ENCODE measurements at regions not wholly inside any gene's neighbourhood (a gene's known extent, or its start where the extent isn't known, plus 50 kb on each side); places are given as distances from the start of the nearest gene placed in this dataset.

DNA sequence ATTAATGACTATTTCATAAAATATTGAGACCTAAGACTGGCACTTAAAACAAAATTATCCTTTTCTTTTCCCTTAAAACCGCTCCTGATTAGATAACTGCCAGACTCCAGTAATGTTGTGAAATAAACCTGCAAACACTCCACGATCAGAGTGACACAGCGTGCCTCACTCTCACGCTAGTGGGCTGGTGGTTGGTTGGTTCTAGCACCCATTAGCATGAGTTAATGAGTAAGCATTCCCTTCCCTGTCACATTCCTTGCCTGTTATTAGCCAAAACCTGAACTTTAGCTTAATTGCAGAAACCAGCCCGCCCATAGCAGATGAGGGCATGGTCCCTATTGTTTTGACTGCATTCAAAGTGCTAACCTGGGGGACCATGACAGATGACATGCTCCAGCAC lies 193.4 kb downstream of the CD83 start:
- no peaks in the 10 kb centered on the region for H3K36me3 ChIP-seq (ENCODE audit: low read depth)
- TF ChIP-seq, protein P1, sequence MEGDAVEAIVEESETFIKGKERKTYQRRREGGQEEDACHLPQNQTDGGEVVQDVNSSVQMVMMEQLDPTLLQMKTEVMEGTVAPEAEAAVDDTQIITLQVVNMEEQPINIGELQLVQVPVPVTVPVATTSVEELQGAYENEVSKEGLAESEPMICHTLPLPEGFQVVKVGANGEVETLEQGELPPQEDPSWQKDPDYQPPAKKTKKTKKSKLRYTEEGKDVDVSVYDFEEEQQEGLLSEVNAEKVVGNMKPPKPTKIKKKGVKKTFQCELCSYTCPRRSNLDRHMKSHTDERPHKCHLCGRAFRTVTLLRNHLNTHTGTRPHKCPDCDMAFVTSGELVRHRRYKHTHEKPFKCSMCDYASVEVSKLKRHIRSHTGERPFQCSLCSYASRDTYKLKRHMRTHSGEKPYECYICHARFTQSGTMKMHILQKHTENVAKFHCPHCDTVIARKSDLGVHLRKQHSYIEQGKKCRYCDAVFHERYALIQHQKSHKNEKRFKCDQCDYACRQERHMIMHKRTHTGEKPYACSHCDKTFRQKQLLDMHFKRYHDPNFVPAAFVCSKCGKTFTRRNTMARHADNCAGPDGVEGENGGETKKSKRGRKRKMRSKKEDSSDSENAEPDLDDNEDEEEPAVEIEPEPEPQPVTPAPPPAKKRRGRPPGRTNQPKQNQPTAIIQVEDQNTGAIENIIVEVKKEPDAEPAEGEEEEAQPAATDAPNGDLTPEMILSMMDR (IDR thresholded peaks at IDR 0.05; ENCODE audit: poor library complexity, severe bottlenecking) = no peak
- H3K27me3 ChIP-seq (ENCODE audit: insufficient read depth, poor library complexity, severe bottlenecking) = no peaks in the 10 kb centered on the region
- no peaks in the 10 kb centered on the region for H3K4me1 ChIP-seq (ENCODE audit: insufficient read depth, poor library complexity, severe bottlenecking)
- no peak for DNase-seq (ENCODE audit: low spot score)
- ATAC-seq (ENCODE audit: low read depth) = no peak
- H3K9me3 ChIP-seq (ENCODE audit: severe bottlenecking) = no peaks in the 10 kb centered on the region
- H3K4me3 ChIP-seq (ENCODE audit: severe bottlenecking) = no peak overlapping the region
- no peak overlapping the region for H3K27ac ChIP-seq (ENCODE audit: poor library complexity, severe bottlenecking)

DNA sequence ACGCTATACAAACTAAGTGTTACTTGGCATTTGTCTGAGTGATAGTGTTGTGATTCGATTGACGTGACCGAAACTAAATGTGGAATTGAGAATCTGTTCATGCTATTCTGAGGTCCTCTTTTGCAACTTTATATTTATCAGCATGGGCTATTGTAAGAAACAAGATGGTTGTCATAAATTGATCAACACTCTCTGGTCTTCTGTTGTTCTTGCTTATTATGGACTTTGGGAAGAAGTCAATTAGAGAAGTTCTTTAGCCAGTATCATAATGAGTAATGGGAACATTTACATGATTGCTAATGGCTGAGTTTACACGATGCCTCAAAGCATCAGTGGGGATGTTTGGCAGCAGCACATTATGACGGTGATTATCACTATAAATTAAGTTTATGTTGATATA lies 195.0 kb downstream of the CD83 start:
- ATAC-seq (ENCODE audit: low read depth) = no peak
- H3K9me3 ChIP-seq (ENCODE audit: severe bottlenecking) = no peaks in the 10 kb centered on the region
- TF ChIP-seq, protein P1 (IDR thresholded peaks at IDR 0.05; ENCODE audit: poor library complexity, severe bottlenecking) = no peak
- no peaks in the 10 kb centered on the region for H3K27me3 ChIP-seq (ENCODE audit: insufficient read depth, poor library complexity, severe bottlenecking)
- DNase-seq (ENCODE audit: low spot score) = no peak
- H3K27ac ChIP-seq (ENCODE audit: poor library complexity, severe bottlenecking) = no peak overlapping the region
- H3K4me1 ChIP-seq (ENCODE audit: insufficient read depth, poor library complexity, severe bottlenecking) = no peaks in the 10 kb centered on the region
- H3K36me3 ChIP-seq (ENCODE audit: low read depth) = no peaks in the 10 kb centered on the region
- no peak overlapping the region for H3K4me3 ChIP-seq (ENCODE audit: severe bottlenecking)

DNA sequence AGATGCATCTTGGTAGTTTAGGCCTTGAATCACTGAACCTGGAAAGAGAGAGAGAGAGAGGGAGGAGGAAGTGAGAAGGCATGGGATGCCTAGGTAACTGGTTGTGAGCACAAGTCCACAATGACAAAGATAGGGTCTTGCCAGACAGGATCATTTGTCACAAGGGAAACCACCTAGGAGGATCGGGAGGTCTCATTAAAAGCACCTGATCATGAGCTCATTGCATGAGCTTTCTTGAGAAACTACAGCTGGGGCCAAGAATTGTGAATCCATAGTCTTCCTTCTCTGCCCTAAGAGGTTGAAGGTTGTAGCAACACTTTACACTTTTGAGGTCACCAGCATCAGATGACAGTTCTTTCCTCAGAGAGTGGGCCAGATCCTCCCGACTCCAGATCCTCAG lies 195.7 kb downstream of the CD83 start:
- H3K36me3 ChIP-seq (ENCODE audit: low read depth) = no peaks in the 10 kb centered on the region
- TF ChIP-seq, protein P1 (IDR thresholded peaks at IDR 0.05; ENCODE audit: poor library complexity, severe bottlenecking) = no peak
- no peak overlapping the region for H3K27ac ChIP-seq (ENCODE audit: poor library complexity, severe bottlenecking)
- H3K27me3 ChIP-seq (ENCODE audit: insufficient read depth, poor library complexity, severe bottlenecking) = no peaks in the 10 kb centered on the region
- DNase-seq (ENCODE audit: low spot score) = no peak
- no peak for ATAC-seq (ENCODE audit: low read depth)
- H3K4me1 ChIP-seq (ENCODE audit: insufficient read depth, poor library complexity, severe bottlenecking) = no peaks in the 10 kb centered on the region
- no peak overlapping the region for H3K4me3 ChIP-seq (ENCODE audit: severe bottlenecking)
- H3K9me3 ChIP-seq (ENCODE audit: severe bottlenecking) = no peaks in the 10 kb centered on the region

DNA sequence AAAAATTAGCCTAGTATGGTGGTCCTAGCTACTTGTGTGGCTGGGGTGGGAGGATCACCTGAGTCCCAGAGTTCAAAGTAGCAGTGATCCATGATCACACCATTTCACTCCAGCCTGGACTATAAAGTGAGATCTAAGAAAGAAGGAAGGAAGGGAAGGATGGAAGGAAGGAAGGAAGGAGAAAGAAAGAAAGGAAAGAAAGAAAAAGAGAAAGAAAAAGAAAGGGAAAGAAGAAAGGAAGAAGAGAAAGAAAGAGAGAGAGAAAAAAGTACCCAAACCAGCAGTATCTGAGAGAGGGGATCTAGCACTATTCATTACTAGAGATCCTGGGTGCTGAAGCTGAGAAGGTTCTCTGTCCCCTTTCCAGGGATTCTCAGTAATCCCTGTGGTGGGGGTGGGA lies 197.8 kb downstream of the CD83 start:
- DNase-seq (ENCODE audit: low spot score) = no peak

DNA sequence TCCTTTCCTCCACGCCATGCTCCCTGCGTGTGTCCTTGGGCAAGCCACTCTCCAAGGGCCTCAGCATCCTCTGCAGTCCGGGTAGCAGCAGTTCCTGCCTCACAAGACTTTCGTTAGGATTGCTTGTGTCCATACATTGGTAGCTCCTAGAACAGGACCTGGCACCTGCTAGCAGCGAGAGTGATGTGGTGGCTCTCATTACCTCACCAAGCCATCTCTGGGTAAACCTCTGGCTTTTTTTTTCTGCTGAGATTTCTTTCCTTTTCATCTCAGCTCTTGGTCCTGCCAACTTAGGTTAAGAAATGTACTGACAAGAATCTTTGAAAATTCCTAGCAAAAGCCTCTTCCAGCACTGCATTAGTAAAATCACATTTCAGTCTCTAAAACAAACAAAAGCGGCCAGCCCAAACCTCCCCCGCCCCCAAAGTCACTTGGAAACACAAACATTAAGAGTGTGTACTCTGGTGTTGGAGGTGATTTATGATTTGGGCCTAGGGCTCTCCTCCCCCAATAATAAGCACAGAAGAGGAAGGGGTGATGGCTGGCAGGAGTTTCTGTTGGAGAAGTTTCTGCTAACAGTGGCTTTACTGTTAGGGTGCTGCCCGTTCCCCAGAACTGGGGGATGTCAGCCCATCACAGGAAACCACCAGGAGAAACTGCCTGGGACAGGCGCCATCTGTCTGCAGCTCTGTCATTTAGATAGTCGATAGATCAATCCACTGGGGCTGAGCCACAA lies 199.2 kb downstream of the CD83 start:
- Histone ChIP-seq H3K9me3 (ENCODE audit: severe bottlenecking) (no peaks in the 10 kb centered on the region), H3K4me3 (ENCODE audit: severe bottlenecking) (no peak overlapping the region), H3K27ac (ENCODE audit: poor library complexity, severe bottlenecking) (no peak overlapping the region), H3K36me3 (ENCODE audit: low read depth) (no peaks in the 10 kb centered on the region), H3K4me1 (ENCODE audit: insufficient read depth, poor library complexity, severe bottlenecking) (no peaks in the 10 kb centered on the region), H3K27me3 (ENCODE audit: insufficient read depth, poor library complexity, severe bottlenecking) (no peaks in the 10 kb centered on the region)
- DNase-seq (ENCODE audit: low spot score) (no peak), ATAC-seq (ENCODE audit: low read depth) (no peak)
- TF ChIP-seq, protein P1 (IDR thresholded peaks at IDR 0.05; ENCODE audit: poor library complexity, severe bottlenecking) = peak; percentile 28

More for the DNA sequence above, 197.8 kb downstream of the CD83 start:
- H3K36me3 ChIP-seq (ENCODE audit: low read depth) = no peaks in the 10 kb centered on the region
- no peaks in the 10 kb centered on the region for H3K9me3 ChIP-seq (ENCODE audit: severe bottlenecking)
- no peak for ATAC-seq (ENCODE audit: low read depth)
- H3K27me3 ChIP-seq (ENCODE audit: insufficient read depth, poor library complexity, severe bottlenecking) = no peaks in the 10 kb centered on the region
- no peak overlapping the region for H3K27ac ChIP-seq (ENCODE audit: poor library complexity, severe bottlenecking)
- no peaks in the 10 kb centered on the region for H3K4me1 ChIP-seq (ENCODE audit: insufficient read depth, poor library complexity, severe bottlenecking)
- H3K4me3 ChIP-seq (ENCODE audit: severe bottlenecking) = no peak overlapping the region
- TF ChIP-seq, protein P1 (IDR thresholded peaks at IDR 0.05; ENCODE audit: poor library complexity, severe bottlenecking) = no peak
